Spleen (tissue), 11 donors: ENCODE measurements at regions not wholly inside any gene's neighbourhood (a gene's known extent, or its start where the extent isn't known, plus 50 kb on each side); places are given as distances from the start of the nearest gene placed in this dataset.
"Not testable (repeated sequence)": the region's sequence is repeated elsewhere in the genome, so short reads cannot be mapped to it uniquely, and the experiment has no call there.

Experiments
- DNase-seq: peaks from one replicate; pipeline ENCODE4 v3.0.0-alpha.2; 2020
- H3K27ac ChIP-seq, 8 donors: fragments of 200-600 bp; sonication (generic) in 7 of 8; 1 replicate in 4 of 8; 2 replicates in 4 of 8; pipeline versions ENCODE4 v1.5.0 to v1.8.0; 2016 to 2021; ENCODE audit warnings: inconsistent platforms in 4 of 8, mild to moderate bottlenecking in 4 of 8, moderate library complexity in 1 of 8
- H3K27me3 ChIP-seq, 7 donors: fragments of 200-600 bp; sonication (generic) in 6 of 7; replicated peaks in 1 of 7; 1 replicate in 4 of 7; 2 replicates in 3 of 7; pipeline versions ENCODE4 v1.5.0 to v1.8.0; 2016 to 2021; ENCODE audit warnings: inconsistent platforms in 3 of 7, mild to moderate bottlenecking in 1 of 7
- H3K36me3 ChIP-seq, 6 donors: fragments of 200-600 bp; sonication (generic) in 5 of 6; 1 replicate in 4 of 6; 2 replicates in 2 of 6; pipeline versions ENCODE4 v1.5.0 to v1.8.0; 2016 to 2021; ENCODE audit warnings: inconsistent platforms in 2 of 6
- H3K4me1 ChIP-seq, 6 donors: fragments of 200-600 bp; sonication (generic) in 5 of 6; 1 replicate in 3 of 6; 2 replicates in 3 of 6; pipeline versions ENCODE4 v1.5.0 to v1.8.0; 2016 to 2021; ENCODE audit warnings: inconsistent platforms in 3 of 6
- H3K4me3 ChIP-seq, 8 donors: fragments of 200-600 bp; sonication (generic) in 7 of 8; 1 replicate in 4 of 8; 2 replicates in 4 of 8; pipeline versions ENCODE4 v1.5.0 to v1.8.0; 2016 to 2021; ENCODE audit warnings: inconsistent platforms in 4 of 8, mild to moderate bottlenecking in 4 of 8, moderate library complexity in 2 of 8
- H3K9me3 ChIP-seq, 8 donors: fragments of 200-600 bp; sonication (generic) in 7 of 8; 1 replicate in 4 of 8; 2 replicates in 4 of 8; pipeline versions ENCODE4 v1.5.0 to v1.8.0; 2016 to 2021; ENCODE audit warnings: inconsistent platforms in 4 of 8
- POLR2A ChIP-seq, 3 donors: fragments of 450-650 bp; IDR thresholded peaks; one replicate each; pipeline ENCODE4 v1.5.1; 2017; ENCODE audit warnings: antibody characterized with exemption in 3 of 3, mild to moderate bottlenecking in 1 of 3
- POLR2AphosphoS5 ChIP-seq, 3 donors: sonication (generic); formaldehyde crosslinking; IDR thresholded peaks; one replicate each; pipeline ENCODE4 v1.5.1; 2017; ENCODE audit warnings: antibody characterized with exemption in 3 of 3
- WGBS, 5 donors: extraction: QIAGEN DNeasy Blood & Tissue Kit in 3 of 5; methylation state at CpG; one replicate each; pipeline versions ENCODE4 v1.1.5 to v1.1.7; 2013 to 2018; 5-methylcytosine and 5-hydroxymethylcytosine counted together
- intact Hi-C: fragments of 100-400 bp; cut with DNase I; formaldehyde crosslinking; loops from one replicate; pipeline ENCODE4 v1.15.0; 2023; ENCODE audit warnings: low total_unique reads
- TF ChIP-seq, protein P1 (sequence below), 11 experiments: fragments of 200-600 bp in 7 of 11; fragments of 450-650 bp in 4 of 11; sonication (generic) in 4 of 11; IDR thresholded peaks in 8 of 11; conservative IDR thresholded peaks in 3 of 11; 1 replicate in 7 of 11; 2 replicates in 4 of 11; pipeline versions ENCODE4 v1.4.0 to v1.8.0; 2016 to 2021; ENCODE audit warnings: antibody characterized with exemption in 11 of 11, inconsistent platforms in 4 of 11, mild to moderate bottlenecking in 1 of 11
- donor health status: healthy with polysubstance abuse.
- donor health status: DM: no; HTN: no; CAD: no; lungs with moderate emphysema.
- donor health status: DM: no; HTN: no; CAD: no.
- donor health status: Bipolar disorder and iron deficiency.
- donor health status: healthy.
- donor health status: DM: no; HTN: no; CAD: no.
- donor health status: DM: yes; HTN: yes; CAD: no.

DNA sequence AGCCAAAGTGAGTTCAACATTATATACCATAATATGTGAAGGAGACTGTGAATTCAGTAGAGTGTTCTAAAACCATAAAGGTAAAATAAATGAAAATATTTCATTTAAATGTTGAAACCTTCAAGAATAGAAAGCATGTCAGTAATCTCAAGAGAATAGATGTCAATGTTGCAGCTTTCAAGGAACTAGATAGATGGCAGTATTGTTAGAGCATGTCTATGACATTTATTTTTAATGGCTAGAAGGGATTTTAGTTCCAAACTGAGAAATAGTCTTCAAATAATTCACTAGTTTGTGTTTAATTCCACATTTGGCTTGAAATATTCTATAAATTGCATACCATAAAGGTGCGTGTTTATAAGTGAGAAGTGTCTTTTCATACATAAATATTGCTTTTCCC is 326.5 kb downstream of the FLRT2 start:
- H3K27me3 ChIP-seq: no peaks in the 10 kb centered on the region
- no peak for DNase-seq
- H3K9me3 ChIP-seq: no peaks in the 10 kb centered on the region
- no peaks in the 10 kb centered on the region for H3K36me3 ChIP-seq
- TF ChIP-seq POLR2AphosphoS5 (IDR thresholded peaks at IDR 0.05): no peak
- TF ChIP-seq, protein P1, sequence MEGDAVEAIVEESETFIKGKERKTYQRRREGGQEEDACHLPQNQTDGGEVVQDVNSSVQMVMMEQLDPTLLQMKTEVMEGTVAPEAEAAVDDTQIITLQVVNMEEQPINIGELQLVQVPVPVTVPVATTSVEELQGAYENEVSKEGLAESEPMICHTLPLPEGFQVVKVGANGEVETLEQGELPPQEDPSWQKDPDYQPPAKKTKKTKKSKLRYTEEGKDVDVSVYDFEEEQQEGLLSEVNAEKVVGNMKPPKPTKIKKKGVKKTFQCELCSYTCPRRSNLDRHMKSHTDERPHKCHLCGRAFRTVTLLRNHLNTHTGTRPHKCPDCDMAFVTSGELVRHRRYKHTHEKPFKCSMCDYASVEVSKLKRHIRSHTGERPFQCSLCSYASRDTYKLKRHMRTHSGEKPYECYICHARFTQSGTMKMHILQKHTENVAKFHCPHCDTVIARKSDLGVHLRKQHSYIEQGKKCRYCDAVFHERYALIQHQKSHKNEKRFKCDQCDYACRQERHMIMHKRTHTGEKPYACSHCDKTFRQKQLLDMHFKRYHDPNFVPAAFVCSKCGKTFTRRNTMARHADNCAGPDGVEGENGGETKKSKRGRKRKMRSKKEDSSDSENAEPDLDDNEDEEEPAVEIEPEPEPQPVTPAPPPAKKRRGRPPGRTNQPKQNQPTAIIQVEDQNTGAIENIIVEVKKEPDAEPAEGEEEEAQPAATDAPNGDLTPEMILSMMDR (IDR thresholded peaks at IDR 0.05 in 8 of 11, conservative IDR thresholded peaks at IDR 0.05 in 3 of 11): no peak
- WGBS, 5 donors: 74 to 93% (median 89%) methylated on average over 1 of the region's 1 CpG
- H3K4me3 ChIP-seq: no peak overlapping the region
- intact Hi-C loops: no loop called here
- H3K4me1 ChIP-seq: no peaks in the 10 kb centered on the region
- H3K27ac ChIP-seq: no peak overlapping the region

DNA sequence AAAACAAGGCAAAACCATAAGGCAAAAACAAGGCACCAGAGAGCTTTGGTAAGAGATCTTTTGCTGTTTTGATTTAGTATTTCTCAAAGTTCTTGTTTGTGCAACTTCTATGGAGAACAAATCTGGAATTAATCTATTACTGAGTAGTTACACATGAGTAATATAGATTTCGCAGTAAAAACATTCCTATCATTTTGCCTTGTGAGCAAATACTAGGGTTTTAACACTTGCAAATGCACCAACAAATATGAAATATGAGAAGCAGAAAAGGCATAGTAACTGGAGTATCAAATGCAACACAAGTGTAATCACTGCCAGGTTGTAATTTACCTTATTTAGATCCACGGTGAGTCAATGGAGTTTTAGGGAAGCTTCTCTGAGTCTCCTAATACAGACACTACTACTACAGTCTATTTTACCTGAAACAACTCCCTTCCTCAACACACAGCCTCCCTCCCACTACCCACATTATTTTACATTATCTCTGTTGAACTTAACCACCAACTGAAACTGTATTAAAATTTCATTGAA is 324.1 kb downstream of the FLRT2 start:
- Histone ChIP-seq H3K27me3 (no peaks in the 10 kb centered on the region), H3K4me1 (no peaks in the 10 kb centered on the region), H3K36me3 (no peaks in the 10 kb centered on the region), H3K9me3 (no peaks in the 10 kb centered on the region), H3K4me3 (no peak overlapping the region), H3K27ac (no peak overlapping the region)
- intact Hi-C loops: no loop called here
- 87 to 97% (median 96%) methylated on average over 2 of the region's 2 CpGs for WGBS, 5 donors
- no peak for DNase-seq
- TF ChIP-seq, protein P1 (IDR thresholded peaks at IDR 0.05 in 8 of 11, conservative IDR thresholded peaks at IDR 0.05 in 3 of 11): no peak
- TF ChIP-seq POLR2A (IDR thresholded peaks at IDR 0.05): no peak
- TF ChIP-seq POLR2AphosphoS5 (IDR thresholded peaks at IDR 0.05): no peak

- Histone ChIP-seq H3K27ac (no peak overlapping the region), H3K36me3 (no peaks in the 10 kb centered on the region), H3K4me3 (no peak overlapping the region), H3K4me1 (no peaks in the 10 kb centered on the region), H3K27me3 (no peaks in the 10 kb centered on the region), H3K9me3 (no peaks in the 10 kb centered on the region)
- intact Hi-C loops: no loop called here
- no peak for DNase-seq
- WGBS, 5 donors: 75 to 91% (median 87%) methylated on average over 5 of the region's 5 CpGs
- TF ChIP-seq, protein P1 (IDR thresholded peaks at IDR 0.05 in 8 of 11, conservative IDR thresholded peaks at IDR 0.05 in 3 of 11): no peak
- TF ChIP-seq POLR2A (IDR thresholded peaks at IDR 0.05) (no peak), POLR2AphosphoS5 (IDR thresholded peaks at IDR 0.05) (no peak)
Measured at GRCh38 chr14:85852906-85853305, 323.0 kb downstream of the FLRT2 start.

GRCh38 chr14:85852123-85852522 is 322.2 kb downstream of the FLRT2 start:
- H3K4me1 ChIP-seq, H3K27ac ChIP-seq, H3K27me3 ChIP-seq, intact Hi-C loops, H3K4me3 ChIP-seq, DNase-seq, H3K36me3 ChIP-seq, H3K9me3 ChIP-seq: not testable (repeated sequence)
- 86 to 95% (median 91%) methylated on average over 4 of the region's 4 CpGs for whole genome bisulfite sequencing, 5 donors

- H3K4me3 ChIP-seq, DNase-seq, H3K36me3 ChIP-seq, intact Hi-C loops, H3K4me1 ChIP-seq, H3K27ac ChIP-seq, H3K27me3 ChIP-seq: not testable (repeated sequence)
- 85 to 91% (median 88%) methylated on average over 8 of the region's 8 CpGs for WGBS, 5 donors
- peaks cover 0 to 11% (median 0%) of the 10 kb centered on the region in 8 donors for H3K9me3 ChIP-seq
Measured at GRCh38 chr14:85830549-85830948, 300.6 kb downstream of the FLRT2 start.

DNA sequence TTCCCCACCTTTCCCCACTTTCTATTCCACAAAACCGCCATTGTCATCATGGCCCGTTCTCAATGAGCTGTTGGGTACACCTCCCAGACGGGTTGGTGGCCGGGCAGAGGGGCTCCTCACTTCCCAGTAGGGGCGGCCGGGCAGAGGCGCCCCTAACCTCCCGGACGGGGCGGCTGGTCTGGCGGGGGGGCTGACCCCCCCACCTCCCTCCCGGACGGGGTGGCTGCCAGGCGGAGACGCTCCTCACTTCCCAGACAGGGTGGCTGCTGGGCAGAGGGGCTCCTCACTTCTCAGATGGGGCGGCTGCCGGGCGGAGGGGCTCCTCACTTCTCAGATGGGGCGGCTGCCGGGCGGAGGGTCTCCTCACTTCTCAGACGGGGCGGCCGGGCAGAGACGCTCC is 299.7 kb downstream of the FLRT2 start:
- H3K36me3 ChIP-seq, DNase-seq, H3K27me3 ChIP-seq, H3K4me1 ChIP-seq, intact Hi-C loops, H3K27ac ChIP-seq, H3K4me3 ChIP-seq: not testable (repeated sequence)
- 93 to 98% (median 97%) methylated on average over 5 to 25 of the region's 25 CpGs for WGBS, 5 donors
- H3K9me3 ChIP-seq: peaks cover 0 to 11% (median 0%) of the 10 kb centered on the region in 8 donors
